ENCODE measurements at regions not wholly inside any gene's neighbourhood (a gene's known extent, or its start where the extent isn't known, plus 50 kb on each side); places are given as distances from the start of the nearest gene placed in this dataset.

- ChIA-PET POLR2A (no interaction called here), CTCF (no interaction called here)
- Mint-ChIP-seq H3K9me3 (ENCODE audit: unreplicated experiment) (peaks cover 6% of the 10 kb centered on the region), H3K4me1 (ENCODE audit: insufficient read depth, unreplicated experiment) (no peaks in the 10 kb centered on the region), H3K27ac (ENCODE audit: low read depth, unreplicated experiment) (no peak overlapping the region), H3K36me3 (ENCODE audit: insufficient read depth, unreplicated experiment) (no peaks in the 10 kb centered on the region), H3K4me3 (ENCODE audit: unreplicated experiment) (no peak overlapping the region), H3K27me3 (ENCODE audit: insufficient read depth, unreplicated experiment) (no peaks in the 10 kb centered on the region)
- intact Hi-C loops (cut with micrococcal nuclease), result no loop called here
- no TSS peak for BruUV-seq (replicated peaks)
- TF ChIP-seq CTCF (IDR thresholded peaks at IDR 0.05; ENCODE audit: unreplicated experiment), result no peak
- DNase-seq (ENCODE audit: unreplicated experiment), result no peak
These were observed 51.2 kb upstream of the CCDC60 start for GRCh38 chr12:119283310-119283709.
